ENCODE measurements at regions not wholly inside any gene's neighbourhood (a gene's known extent, or its start where the extent isn't known, plus 50 kb on each side); places are given as distances from the start of the nearest gene placed in this dataset.

- no peak overlapping the region for H3K27ac ChIP-seq
- TF ChIP-seq POLR2AphosphoS5 (IDR thresholded peaks at IDR 0.05; ENCODE audit: borderline replicate concordance, low read depth, low read length) (no peak), EZH2 (IDR thresholded peaks at IDR 0.05) (no peak), FOXP2 (optimal IDR thresholded peaks at IDR 0.05; ENCODE audit: control extremely low read depth, extremely low read length, insufficient read depth) (no peak)
- no peak overlapping the region for H3K4me3 ChIP-seq
- no peak for DNase-seq (ENCODE audit: low read depth, low spot score)
- H3K36me3 ChIP-seq (ENCODE audit: insufficient read depth, low read length), result no peaks in the 10 kb centered on the region
- H3K9ac ChIP-seq (ENCODE audit: insufficient read length), result no peak overlapping the region
- H3K9me3 ChIP-seq (ENCODE audit: low read depth, low read length), result no peaks in the 10 kb centered on the region
Measured at GRCh38 chr2:183493040-183493439, 368.8 kb downstream of the NUP35 start.

- no peak for DNase-seq (ENCODE audit: low read depth, low spot score)
- no peak for TF ChIP-seq FOXP2 (optimal IDR thresholded peaks at IDR 0.05; ENCODE audit: control extremely low read depth, extremely low read length, insufficient read depth)
- no peak for TF ChIP-seq EZH2 (IDR thresholded peaks at IDR 0.05)
- TF ChIP-seq POLR2AphosphoS5 (IDR thresholded peaks at IDR 0.05; ENCODE audit: borderline replicate concordance, low read depth, low read length), result no peak
- Histone ChIP-seq H3K9ac (ENCODE audit: insufficient read length) (no peak overlapping the region), H3K4me3 (no peak overlapping the region), H3K36me3 (ENCODE audit: insufficient read depth, low read length) (no peaks in the 10 kb centered on the region), H3K9me3 (ENCODE audit: low read depth, low read length) (no peaks in the 10 kb centered on the region), H3K27ac (no peak overlapping the region)
Measured at GRCh38 chr2:183495079-183495478, 370.8 kb downstream of the NUP35 start.

GRCh38 chr2:183495589-183496267, 371.5 kb downstream of the NUP35 start:
- no peak overlapping the region for H3K9ac ChIP-seq (ENCODE audit: insufficient read length)
- TF ChIP-seq EZH2 (IDR thresholded peaks at IDR 0.05) (no peak), POLR2AphosphoS5 (IDR thresholded peaks at IDR 0.05; ENCODE audit: borderline replicate concordance, low read depth, low read length) (no peak), FOXP2 (optimal IDR thresholded peaks at IDR 0.05; ENCODE audit: control extremely low read depth, extremely low read length, insufficient read depth) (no peak)
- no peaks in the 10 kb centered on the region for H3K36me3 ChIP-seq (ENCODE audit: insufficient read depth, low read length)
- DNase-seq (ENCODE audit: low read depth, low spot score), result no peak
- H3K27ac ChIP-seq, result no peak overlapping the region
- H3K9me3 ChIP-seq (ENCODE audit: low read depth, low read length), result no peaks in the 10 kb centered on the region
- no peak overlapping the region for H3K4me3 ChIP-seq

- H3K9ac ChIP-seq (ENCODE audit: insufficient read length), result no peak overlapping the region
- H3K9me3 ChIP-seq (ENCODE audit: low read depth, low read length), result no peaks in the 10 kb centered on the region
- TF ChIP-seq EZH2 (IDR thresholded peaks at IDR 0.05), result no peak
- TF ChIP-seq FOXP2 (optimal IDR thresholded peaks at IDR 0.05; ENCODE audit: control extremely low read depth, extremely low read length, insufficient read depth), result no peak
- no peak for TF ChIP-seq POLR2AphosphoS5 (IDR thresholded peaks at IDR 0.05; ENCODE audit: borderline replicate concordance, low read depth, low read length)
- no peak overlapping the region for H3K27ac ChIP-seq
- no peaks in the 10 kb centered on the region for H3K36me3 ChIP-seq (ENCODE audit: insufficient read depth, low read length)
- H3K4me3 ChIP-seq, result no peak overlapping the region
- no peak for DNase-seq (ENCODE audit: low read depth, low spot score)
Measured at GRCh38 chr2:183497861-183498260, 373.6 kb downstream of the NUP35 start.

GRCh38 chr2:183505911-183506310, 381.7 kb downstream of the NUP35 start:
- DNase-seq (ENCODE audit: low read depth, low spot score), result no peak
- no peaks in the 10 kb centered on the region for H3K9me3 ChIP-seq (ENCODE audit: low read depth, low read length)
- H3K27ac ChIP-seq, result no peak overlapping the region
- H3K4me3 ChIP-seq, result no peak overlapping the region
- H3K9ac ChIP-seq (ENCODE audit: insufficient read length), result no peak overlapping the region
- no peak for TF ChIP-seq FOXP2 (optimal IDR thresholded peaks at IDR 0.05; ENCODE audit: control extremely low read depth, extremely low read length, insufficient read depth)
- TF ChIP-seq EZH2 (IDR thresholded peaks at IDR 0.05), result no peak
- H3K36me3 ChIP-seq (ENCODE audit: insufficient read depth, low read length), result no peaks in the 10 kb centered on the region

- Histone ChIP-seq H3K36me3 (ENCODE audit: insufficient read depth, low read length) (no peaks in the 10 kb centered on the region), H3K9ac (ENCODE audit: insufficient read length) (no peak overlapping the region), H3K4me3 (no peak overlapping the region), H3K27ac (no peak overlapping the region), H3K9me3 (ENCODE audit: low read depth, low read length) (no peaks in the 10 kb centered on the region)
- DNase-seq (ENCODE audit: low read depth, low spot score), result no peak
- TF ChIP-seq EZH2 (IDR thresholded peaks at IDR 0.05) (no peak), POLR2AphosphoS5 (IDR thresholded peaks at IDR 0.05; ENCODE audit: borderline replicate concordance, low read depth, low read length) (no peak), FOXP2 (optimal IDR thresholded peaks at IDR 0.05; ENCODE audit: control extremely low read depth, extremely low read length, insufficient read depth) (no peak)
Measured at GRCh38 chr2:183511154-183511553, 386.9 kb downstream of the NUP35 start.

- no peaks in the 10 kb centered on the region for H3K9me3 ChIP-seq (ENCODE audit: low read depth, low read length)
- TF ChIP-seq EZH2 (IDR thresholded peaks at IDR 0.05), result no peak
- no peak for DNase-seq (ENCODE audit: low read depth, low spot score)
- H3K9ac ChIP-seq (ENCODE audit: insufficient read length), result no peak overlapping the region
- H3K4me3 ChIP-seq, result no peak overlapping the region
- H3K36me3 ChIP-seq (ENCODE audit: insufficient read depth, low read length), result no peaks in the 10 kb centered on the region
- H3K27ac ChIP-seq, result no peak overlapping the region
Measured at GRCh38 chr2:183519371-183520056, 395.3 kb downstream of the NUP35 start.

GRCh38 chr2:183521911-183522310, 397.7 kb downstream of the NUP35 start:
- DNase-seq (ENCODE audit: low read depth, low spot score), result no peak
- peak overlapping the region; percentile 10; the same call in 1 of the 2 replicates for H3K27ac ChIP-seq
- no peaks in the 10 kb centered on the region for H3K9me3 ChIP-seq (ENCODE audit: low read depth, low read length)
- H3K36me3 ChIP-seq (ENCODE audit: insufficient read depth, low read length), result no peaks in the 10 kb centered on the region
- no peak overlapping the region for H3K9ac ChIP-seq (ENCODE audit: insufficient read length)
- TF ChIP-seq FOXP2 (optimal IDR thresholded peaks at IDR 0.05; ENCODE audit: control extremely low read depth, extremely low read length, insufficient read depth) (no peak), EZH2 (IDR thresholded peaks at IDR 0.05) (no peak), POLR2AphosphoS5 (IDR thresholded peaks at IDR 0.05; ENCODE audit: borderline replicate concordance, low read depth, low read length) (no peak)
- H3K4me3 ChIP-seq, result 0 out of 2 replicates have a peak overlapping the region, but pooled peaks have one; percentile 29
